H9 (cell line): ENCODE measurements at regions not wholly inside any gene's neighbourhood (a gene's known extent, or its start where the extent isn't known, plus 50 kb on each side); places are given as distances from the start of the nearest gene placed in this dataset.

Source experiments
- DNase-seq: peaks from one replicate; pipeline ENCODE4 v3.0.0-alpha.2; 2017
- H2AFZ ChIP-seq: one replicate; pipeline ENCODE4 v1.6.1; 2013; ENCODE audit warnings: mild to moderate bottlenecking, low read length, control low read depth, moderate library complexity
- H2AK5ac ChIP-seq: 2 replicates; pipeline ENCODE4 v1.6.1; 2013; ENCODE audit warnings: low read length, control low read depth, mixed read lengths; ENCODE audit not compliant: insufficient read length
- H2BK120ac ChIP-seq: one replicate; pipeline ENCODE4 v1.6.1; 2013; ENCODE audit warnings: low read depth, mild to moderate bottlenecking, low read length, control low read depth, inconsistent platforms; ENCODE audit not compliant: poor library complexity, severe bottlenecking
- H2BK12ac ChIP-seq: 2 replicates; pipeline ENCODE4 v1.6.1; 2013; ENCODE audit warnings: low read length, control low read depth, mixed read lengths, low read depth; ENCODE audit not compliant: insufficient read length
- H2BK15ac ChIP-seq: 2 replicates; pipeline ENCODE4 v1.6.1; 2013; ENCODE audit warnings: low read depth, low read length, control low read depth
- H2BK20ac ChIP-seq: one replicate; pipeline ENCODE4 v1.6.1; 2013; ENCODE audit warnings: low read depth, mild to moderate bottlenecking, low read length, control low read depth, inconsistent platforms; ENCODE audit not compliant: poor library complexity, severe bottlenecking
- H2BK5ac ChIP-seq: 2 replicates; pipeline ENCODE4 v1.6.1; 2013; ENCODE audit warnings: low read length, control low read depth, mixed read lengths; ENCODE audit not compliant: insufficient read length
- H3K14ac ChIP-seq: 2 replicates; pipeline ENCODE4 v1.6.1; 2013; ENCODE audit warnings: low read length, control low read depth; ENCODE audit not compliant: insufficient read depth
- H3K18ac ChIP-seq: 2 replicates; pipeline ENCODE4 v1.6.1; 2013; ENCODE audit warnings: low read depth, mild to moderate bottlenecking, mixed read lengths, low read length, control low read depth; ENCODE audit not compliant: insufficient read length
- H3K23ac ChIP-seq: 2 replicates; pipeline ENCODE4 v1.6.1; 2013; ENCODE audit warnings: low read length, control low read depth, mixed read lengths, low read depth; ENCODE audit not compliant: insufficient read length
- H3K23me2 ChIP-seq: 2 replicates; pipeline ENCODE4 v1.6.1; 2013; ENCODE audit warnings: low read depth, mild to moderate bottlenecking, mixed read lengths, low read length, control low read depth; ENCODE audit not compliant: insufficient read length, poor library complexity, severe bottlenecking
- H3K27ac ChIP-seq: 2 replicates; pipeline ENCODE4 v1.5.1; 2013; ENCODE audit warnings: low read length, control low read depth, mixed read lengths, low read depth; ENCODE audit not compliant: insufficient read length
- H3K27me3 ChIP-seq: 2 replicates; pipeline ENCODE4 v1.6.1; 2013; ENCODE audit warnings: low read length, control low read depth, inconsistent platforms; ENCODE audit not compliant: insufficient read depth
- H3K4ac ChIP-seq: 2 replicates; pipeline ENCODE4 v1.6.1; 2013; ENCODE audit warnings: low read depth, mild to moderate bottlenecking, control low read depth, inconsistent platforms, low read length, moderate library complexity
- H3K4me1 ChIP-seq: 2 replicates; pipeline ENCODE4 v1.6.1; 2013; ENCODE audit warnings: low read length, control low read depth, inconsistent platforms; ENCODE audit not compliant: insufficient read depth
- H3K4me2 ChIP-seq: 2 replicates; pipeline ENCODE4 v1.6.1; 2013; ENCODE audit warnings: low read length, control low read depth, mixed read lengths; ENCODE audit not compliant: insufficient read length, insufficient read depth
- H3K56ac ChIP-seq: 2 replicates; pipeline ENCODE4 v1.6.1; 2013; ENCODE audit warnings: low read depth, mild to moderate bottlenecking, mixed read lengths, low read length, control low read depth; ENCODE audit not compliant: insufficient read length
- H3K79me1 ChIP-seq: 2 replicates; pipeline ENCODE4 v1.6.1; 2013; ENCODE audit warnings: low read depth, mild to moderate bottlenecking, moderate library complexity, low read length, control low read depth, inconsistent platforms; ENCODE audit not compliant: insufficient read depth, poor library complexity, severe bottlenecking
- H3K79me2 ChIP-seq: 2 replicates; pipeline ENCODE4 v1.6.1; 2013; ENCODE audit warnings: low read length, control low read depth, inconsistent platforms; ENCODE audit not compliant: insufficient read depth
- H3K9ac ChIP-seq: 2 replicates; pipeline ENCODE4 v1.6.1; 2013; ENCODE audit warnings: low read length, control low read depth, mixed read lengths; ENCODE audit not compliant: insufficient read length; ENCODE audit errors: extremely low read depth
- H3K9me3 ChIP-seq: one replicate; pipeline ENCODE4 v1.6.1; 2013; ENCODE audit warnings: low read depth, low read length, inconsistent platforms; ENCODE audit not compliant: control insufficient read depth
- H3T11ph ChIP-seq: one replicate; pipeline ENCODE4 v1.6.1; 2013; ENCODE audit warnings: mild to moderate bottlenecking, low read length, control low read depth, inconsistent platforms
- H4K20me1 ChIP-seq: one replicate; pipeline ENCODE4 v1.6.1; 2013; ENCODE audit not compliant: control insufficient read depth, insufficient read length, insufficient read depth
- H4K5ac ChIP-seq: 2 replicates; pipeline ENCODE4 v1.6.1; 2013; ENCODE audit warnings: low read depth, mild to moderate bottlenecking, mixed read lengths, low read length, control low read depth; ENCODE audit not compliant: insufficient read length
- H4K8ac ChIP-seq: replicated peaks from 2 replicates; pipeline ENCODE4 v1.6.1; 2013; ENCODE audit warnings: low read length, control low read depth, mixed read lengths, low read depth; ENCODE audit not compliant: insufficient read length
- H4K91ac ChIP-seq: 2 replicates; pipeline ENCODE4 v1.6.1; 2013; ENCODE audit warnings: low read depth, mild to moderate bottlenecking, moderate library complexity, mixed read lengths, low read length, control low read depth; ENCODE audit not compliant: insufficient read length
- H3K27ac Mint-ChIP-seq, 3 experiments: 2 replicates in 2 of 3; 3 replicates in 1 of 3; pipeline ENCODE4 v1.8.0; 2020 to 2021; ENCODE audit warnings: mixed read lengths in 3 of 3, mild to moderate bottlenecking in 1 of 3, moderate library complexity in 1 of 3
- H3K27me3 Mint-ChIP-seq: 2 replicates; pipeline ENCODE4 v1.8.0; 2021; ENCODE audit warnings: low read depth, mild to moderate bottlenecking, moderate library complexity, mixed read lengths
- H3K36me3 Mint-ChIP-seq, 3 experiments: 2 replicates in 2 of 3; 3 replicates in 1 of 3; pipeline ENCODE4 v1.8.0; 2020 to 2021; ENCODE audit warnings: low read depth in 3 of 3, mixed read lengths in 3 of 3; ENCODE audit not compliant: insufficient read depth in 1 of 3
- H3K4me1 Mint-ChIP-seq, 2 experiments: 2 replicates each; pipeline ENCODE4 v1.8.0; 2020; ENCODE audit warnings: mixed read lengths in 2 of 2
- H3K4me3 Mint-ChIP-seq, 2 experiments: 2 replicates in 1 of 2; 3 replicates in 1 of 2; pipeline ENCODE4 v1.8.0; 2020 to 2021; ENCODE audit warnings: mild to moderate bottlenecking in 2 of 2, mixed read lengths in 2 of 2, moderate library complexity in 1 of 2
- H3K9me3 Mint-ChIP-seq, 2 experiments: 2 replicates in 1 of 2; 3 replicates in 1 of 2; pipeline ENCODE4 v1.8.0; 2020; ENCODE audit warnings: mild to moderate bottlenecking in 2 of 2, mixed read lengths in 2 of 2, moderate library complexity in 1 of 2
- WGBS: extraction: QIAGEN DNeasy Blood & Tissue Kit; methylation state at CpG from one replicate; pipeline ENCODE4 v1.1.7; 2013; ENCODE audit warnings: missing lambda C conversion rate, low lambda C conversion rate, mixed read lengths; ENCODE audit not compliant: insufficient read length; ENCODE audit errors: extremely low coverage; 5-methylcytosine and 5-hydroxymethylcytosine counted together
- TF ChIP-seq, protein P1 (sequence below): fragments of 200-600 bp; sonication (generic); conservative IDR thresholded peaks from 3 replicates; pipeline ENCODE4 v1.8.0; 2021; ENCODE audit warnings: antibody characterized with exemption, mild to moderate bottlenecking

DNA sequence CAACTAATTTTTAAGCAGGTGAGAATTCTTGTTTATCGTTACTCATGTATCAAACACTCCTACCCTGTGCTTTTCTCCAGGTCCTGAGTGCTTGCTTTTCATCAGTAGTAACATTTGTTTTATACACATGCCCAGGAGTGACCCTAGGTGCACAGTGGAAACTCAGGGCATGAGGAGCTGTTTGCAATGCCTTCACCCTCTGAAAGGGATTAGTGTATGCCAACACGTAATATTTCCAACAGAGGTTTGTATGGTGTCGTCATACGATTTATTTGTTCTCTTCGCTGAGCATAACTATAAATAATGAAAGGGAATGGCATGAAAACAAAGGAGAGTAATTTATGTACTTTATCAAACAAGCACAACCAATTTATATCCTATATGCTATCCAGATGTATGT, 537.4 kb upstream of the MMS22L start:
- peaks cover 18% of the 10 kb centered on the region for H3K4me1 ChIP-seq
- H2BK15ac ChIP-seq = no peak overlapping the region
- no peak overlapping the region for H3T11ph ChIP-seq
- no peaks in the 10 kb centered on the region for H3K9me3 Mint-ChIP-seq
- H4K20me1 ChIP-seq = no peaks in the 10 kb centered on the region
- H3K4ac ChIP-seq = no peak overlapping the region
- H3K36me3 Mint-ChIP-seq = peaks cover 0 to 27% (median 0%) of the 10 kb centered on the region in 3 experiments; a peak in 2 of 7 replicates
- H4K5ac ChIP-seq = no peak overlapping the region
- no peak overlapping the region for H2BK20ac ChIP-seq
- no peaks in the 10 kb centered on the region for H3K27me3 ChIP-seq
- no peaks in the 10 kb centered on the region for H3K9me3 ChIP-seq
- no peak overlapping the region for H3K27ac Mint-ChIP-seq
- no peaks in the 10 kb centered on the region for H3K23me2 ChIP-seq
- H4K91ac ChIP-seq = no peak overlapping the region
- no peaks in the 10 kb centered on the region for H3K79me1 ChIP-seq
- H3K4me3 Mint-ChIP-seq = no peak overlapping the region
- TF ChIP-seq, protein P1, sequence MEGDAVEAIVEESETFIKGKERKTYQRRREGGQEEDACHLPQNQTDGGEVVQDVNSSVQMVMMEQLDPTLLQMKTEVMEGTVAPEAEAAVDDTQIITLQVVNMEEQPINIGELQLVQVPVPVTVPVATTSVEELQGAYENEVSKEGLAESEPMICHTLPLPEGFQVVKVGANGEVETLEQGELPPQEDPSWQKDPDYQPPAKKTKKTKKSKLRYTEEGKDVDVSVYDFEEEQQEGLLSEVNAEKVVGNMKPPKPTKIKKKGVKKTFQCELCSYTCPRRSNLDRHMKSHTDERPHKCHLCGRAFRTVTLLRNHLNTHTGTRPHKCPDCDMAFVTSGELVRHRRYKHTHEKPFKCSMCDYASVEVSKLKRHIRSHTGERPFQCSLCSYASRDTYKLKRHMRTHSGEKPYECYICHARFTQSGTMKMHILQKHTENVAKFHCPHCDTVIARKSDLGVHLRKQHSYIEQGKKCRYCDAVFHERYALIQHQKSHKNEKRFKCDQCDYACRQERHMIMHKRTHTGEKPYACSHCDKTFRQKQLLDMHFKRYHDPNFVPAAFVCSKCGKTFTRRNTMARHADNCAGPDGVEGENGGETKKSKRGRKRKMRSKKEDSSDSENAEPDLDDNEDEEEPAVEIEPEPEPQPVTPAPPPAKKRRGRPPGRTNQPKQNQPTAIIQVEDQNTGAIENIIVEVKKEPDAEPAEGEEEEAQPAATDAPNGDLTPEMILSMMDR = no peak
- no peaks in the 10 kb centered on the region for H3K27me3 Mint-ChIP-seq
- H3K4me1 Mint-ChIP-seq = peaks cover 38 to 63% of the 10 kb centered on the region in 2 experiments
- H2BK120ac ChIP-seq = no peak overlapping the region
- H3K56ac ChIP-seq = no peak overlapping the region
- H2AK5ac ChIP-seq = no peak overlapping the region
- H2BK12ac ChIP-seq = no peak overlapping the region
- no CpG with 5 or more reads among the region's 5 CpGs for WGBS
- peak overlapping the region; percentile 44 for H3K9ac ChIP-seq
- H2AFZ ChIP-seq = no peak overlapping the region
- H2BK5ac ChIP-seq = no peak overlapping the region
- no peak overlapping the region for H3K18ac ChIP-seq
- 0 out of 2 replicates have a peak, but pooled peaks cover 1% of the 10 kb centered on the region for H3K79me2 ChIP-seq
- no peak overlapping the region for H3K23ac ChIP-seq
- H4K8ac ChIP-seq = no peak overlapping the region
- no peak for DNase-seq
- H3K14ac ChIP-seq = no peak overlapping the region
- no peak overlapping the region for H3K27ac ChIP-seq
- H3K4me2 ChIP-seq = no peak overlapping the region
